Coronary artery (tissue), 2 donors: ENCODE measurements at regions not wholly inside any gene's neighbourhood (a gene's known extent, or its start where the extent isn't known, plus 50 kb on each side); places are given as distances from the start of the nearest gene placed in this dataset.

ENCODE experiments used
- DNase-seq: peaks from one replicate; pipeline ENCODE4 v3.0.0-alpha.2; 2017; ENCODE audit warnings: low spot score
- H3K27ac ChIP-seq, 2 donors: fragments of 200-600 bp; sonication (generic); one replicate each; pipeline ENCODE4 v1.5.1; 2016 to 2019
- H3K4me3 ChIP-seq: fragments of 200-600 bp; sonication (generic); 2 replicates; pipeline ENCODE4 v1.5.1; 2016; ENCODE audit warnings: mild to moderate bottlenecking, moderate library complexity
- TF ChIP-seq, protein P1 (sequence below): fragments of 200-600 bp; sonication (generic); IDR thresholded peaks from one replicate; pipeline ENCODE4 v1.5.1; 2019; ENCODE audit warnings: antibody characterized with exemption

GRCh38 chr5:125109293-125109692, 362.9 kb upstream of the ZNF608 start:
- TF ChIP-seq, protein P1, sequence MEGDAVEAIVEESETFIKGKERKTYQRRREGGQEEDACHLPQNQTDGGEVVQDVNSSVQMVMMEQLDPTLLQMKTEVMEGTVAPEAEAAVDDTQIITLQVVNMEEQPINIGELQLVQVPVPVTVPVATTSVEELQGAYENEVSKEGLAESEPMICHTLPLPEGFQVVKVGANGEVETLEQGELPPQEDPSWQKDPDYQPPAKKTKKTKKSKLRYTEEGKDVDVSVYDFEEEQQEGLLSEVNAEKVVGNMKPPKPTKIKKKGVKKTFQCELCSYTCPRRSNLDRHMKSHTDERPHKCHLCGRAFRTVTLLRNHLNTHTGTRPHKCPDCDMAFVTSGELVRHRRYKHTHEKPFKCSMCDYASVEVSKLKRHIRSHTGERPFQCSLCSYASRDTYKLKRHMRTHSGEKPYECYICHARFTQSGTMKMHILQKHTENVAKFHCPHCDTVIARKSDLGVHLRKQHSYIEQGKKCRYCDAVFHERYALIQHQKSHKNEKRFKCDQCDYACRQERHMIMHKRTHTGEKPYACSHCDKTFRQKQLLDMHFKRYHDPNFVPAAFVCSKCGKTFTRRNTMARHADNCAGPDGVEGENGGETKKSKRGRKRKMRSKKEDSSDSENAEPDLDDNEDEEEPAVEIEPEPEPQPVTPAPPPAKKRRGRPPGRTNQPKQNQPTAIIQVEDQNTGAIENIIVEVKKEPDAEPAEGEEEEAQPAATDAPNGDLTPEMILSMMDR: no peak
- H3K4me3 ChIP-seq: no peak overlapping the region
- no peak for DNase-seq
- no peak overlapping the region for H3K27ac ChIP-seq

GRCh38 chr5:125109816-125110215, 363.4 kb upstream of the ZNF608 start:
- no peak overlapping the region for H3K4me3 ChIP-seq
- H3K27ac ChIP-seq: no peak overlapping the region
- TF ChIP-seq, protein P1: no peak
- no peak for DNase-seq

GRCh38 chr5:125112196-125112595, 365.8 kb upstream of the ZNF608 start:
- no peak overlapping the region for H3K4me3 ChIP-seq
- no peak overlapping the region for H3K27ac ChIP-seq
- no peak for DNase-seq
- TF ChIP-seq, protein P1: no peak

DNA sequence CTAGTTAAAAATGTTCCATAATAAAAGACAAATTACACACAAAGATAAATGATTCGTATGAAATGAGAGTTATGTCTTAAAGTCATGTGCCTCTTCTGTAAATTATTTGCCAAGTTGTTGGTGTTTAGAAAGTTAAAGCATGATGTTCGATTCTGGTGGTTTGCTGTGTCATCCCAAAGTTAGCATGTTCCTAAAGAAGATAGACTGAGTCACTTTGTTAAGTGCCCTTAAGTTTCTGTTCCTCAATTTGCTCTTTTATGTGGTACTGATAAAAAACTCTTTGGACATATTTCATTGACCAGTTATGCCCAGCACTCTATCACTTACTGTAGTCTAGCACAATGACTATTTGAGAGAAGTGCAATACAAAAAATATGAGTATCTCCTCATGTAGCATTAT, 366.9 kb upstream of the ZNF608 start:
- Histone ChIP-seq H3K27ac (no peak overlapping the region), H3K4me3 (no peak overlapping the region)
- no peak for DNase-seq
- TF ChIP-seq, protein P1: no peak

- Histone ChIP-seq H3K4me3 (no peak overlapping the region), H3K27ac (no peak overlapping the region)
- DNase-seq: no peak
- TF ChIP-seq, protein P1: no peak
Observed at GRCh38 chr5:125115195-125115525, 368.7 kb upstream of the ZNF608 start.

DNA sequence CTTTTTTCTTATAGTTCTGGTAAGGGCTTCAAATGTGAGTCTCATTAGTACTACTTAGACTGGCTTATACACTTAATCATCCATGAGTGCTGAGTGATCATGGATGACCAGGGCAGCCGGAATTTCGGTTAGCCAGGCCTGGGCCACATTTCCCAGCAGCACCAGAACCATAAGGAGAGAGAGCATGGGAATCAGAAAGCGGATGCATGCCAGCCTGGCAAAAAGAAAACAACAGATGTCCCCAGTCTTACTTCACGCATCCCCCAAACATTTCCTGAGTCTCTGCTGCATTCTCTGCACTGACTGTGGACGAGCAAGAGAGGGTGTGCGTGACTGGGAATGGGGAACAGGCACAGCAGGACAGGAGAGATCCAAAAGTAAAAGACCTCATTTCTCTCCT, 371.1 kb upstream of the ZNF608 start:
- TF ChIP-seq, protein P1: no peak
- H3K27ac ChIP-seq: no peak overlapping the region
- DNase-seq: no peak
- no peak overlapping the region for H3K4me3 ChIP-seq

GRCh38 chr5:125120012-125120411, 373.6 kb upstream of the ZNF608 start:
- TF ChIP-seq, protein P1: no peak
- Histone ChIP-seq H3K27ac (no peak overlapping the region), H3K4me3 (no peak overlapping the region)
- DNase-seq: no peak
